ENCODE measurements at regions not wholly inside any gene's neighbourhood (a gene's known extent, or its start where the extent isn't known, plus 50 kb on each side); places are given as distances from the start of the nearest gene placed in this dataset.

DNA sequence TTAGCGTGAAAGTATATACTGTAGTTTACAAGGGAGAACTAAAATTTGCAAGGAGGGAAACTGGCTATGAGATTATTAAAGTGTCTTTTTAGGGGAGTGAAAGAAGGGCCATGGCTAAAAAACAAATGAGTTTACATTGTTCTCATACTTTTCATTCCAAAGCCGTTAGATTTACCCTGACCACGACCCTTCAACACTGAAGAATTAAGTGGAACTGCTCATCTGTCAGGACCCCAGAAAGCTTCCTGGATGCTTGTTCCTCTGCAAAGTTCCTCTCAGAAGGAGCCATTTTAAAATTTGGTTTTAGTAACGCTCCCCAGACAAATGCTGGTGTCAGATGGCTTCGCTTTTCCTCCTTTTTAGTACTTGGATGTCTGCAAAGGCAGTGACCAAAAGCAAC lies 82.7 kb upstream of the ZBTB18 start:
- TF ChIP-seq CTCF (IDR thresholded peaks at IDR 0.05) (no peak), POLR2A (IDR thresholded peaks at IDR 0.05) (no peak)
